GM21529 (cell line): ENCODE measurements at regions not wholly inside any gene's neighbourhood (a gene's known extent, or its start where the extent isn't known, plus 50 kb on each side); places are given as distances from the start of the nearest gene placed in this dataset.
A peak's percentile ranks its signal among the peaks of the same experiment; 100 is the strongest.
"Not testable (repeated sequence)": the region's sequence is repeated elsewhere in the genome, so short reads cannot be mapped to it uniquely, and the experiment has no call there.

Experiments
- ATAC-seq: cut with Tn5 transposase; IDR thresholded peaks from one replicate; pipeline ENCODE4 v1.9.1; 2021; ENCODE audit not compliant: unreplicated experiment

DNA sequence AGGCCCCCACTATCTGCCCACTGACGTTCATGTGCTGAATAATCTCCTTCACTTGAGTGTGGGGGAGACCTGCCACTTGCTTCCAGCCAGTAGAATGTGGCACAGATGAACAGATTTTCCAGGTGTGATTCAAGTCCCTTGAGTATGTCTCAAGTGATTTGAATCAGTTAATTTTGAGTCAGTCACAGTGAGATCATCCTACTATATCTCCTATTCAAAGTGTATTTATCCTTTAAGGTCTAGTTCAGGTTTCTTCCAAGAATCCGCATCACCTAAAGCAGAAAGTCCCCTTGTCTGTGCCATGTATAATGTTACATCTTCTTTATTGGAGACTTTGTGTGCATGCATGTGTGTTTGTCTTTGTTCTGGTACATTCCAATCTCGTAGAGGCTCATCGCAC, 208.3 kb upstream of the DAB2 start:
- ATAC-seq = no peak

- ATAC-seq = no peak
These were observed 207.2 kb upstream of the DAB2 start for GRCh38 chr5:39631958-39632357.

DNA sequence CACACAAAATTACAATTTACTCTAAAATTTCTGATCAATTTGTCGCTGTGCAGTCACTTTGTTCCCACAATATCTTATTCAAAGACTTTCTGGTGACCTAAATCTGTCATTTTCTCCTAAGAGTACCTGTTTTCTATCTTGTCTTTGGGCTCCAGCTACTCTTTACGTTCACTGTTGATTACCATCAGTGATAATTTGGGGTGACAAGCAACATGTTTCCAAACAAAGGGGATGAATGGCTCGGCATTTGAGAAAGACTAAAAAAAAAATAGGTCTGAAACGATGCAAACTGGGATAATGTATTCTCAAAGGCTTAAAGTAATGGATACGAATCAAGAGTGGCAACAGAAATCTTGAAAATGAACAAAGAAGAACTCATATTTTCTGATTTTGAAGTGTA, 205.2 kb upstream of the DAB2 start:
- no peak for ATAC-seq

DNA sequence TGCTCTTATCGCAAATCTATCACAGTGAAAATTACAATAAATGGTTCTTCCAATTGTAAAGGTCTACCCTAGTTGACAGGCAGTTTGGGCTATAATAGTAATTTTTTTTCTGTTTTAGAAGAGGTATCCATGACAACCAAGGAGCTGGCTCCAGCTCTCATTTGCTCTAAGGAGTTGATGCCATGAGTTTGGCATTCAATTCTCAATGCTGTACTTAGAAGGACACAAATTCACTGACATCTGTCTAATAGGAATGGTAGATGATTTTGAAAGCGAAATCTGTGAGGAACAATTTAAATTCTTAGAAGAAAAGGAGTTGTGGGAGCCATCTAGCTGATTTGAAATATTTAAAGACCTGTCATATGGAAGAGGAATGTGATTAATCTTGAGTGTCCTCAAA, 203.6 kb upstream of the DAB2 start:
- ATAC-seq = no peak

DNA sequence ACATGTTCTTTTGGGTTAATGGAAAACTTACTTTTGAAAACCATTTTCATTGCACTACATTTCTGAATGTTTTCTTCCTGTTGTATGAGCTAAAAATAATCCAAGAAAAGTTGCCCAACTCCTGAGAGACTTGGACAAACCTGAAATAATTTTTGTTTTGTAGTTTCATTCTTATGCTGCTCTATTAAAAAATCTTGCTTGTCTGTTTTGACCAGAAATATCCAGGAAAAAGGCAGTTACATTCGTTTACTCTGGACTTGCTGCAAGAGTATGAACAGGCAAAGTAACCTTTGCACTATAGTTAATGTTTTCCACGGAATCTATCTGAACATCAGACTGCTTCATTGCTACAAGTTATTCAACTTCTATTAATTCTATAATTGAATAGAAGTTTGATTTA, 200.1 kb upstream of the DAB2 start:
- ATAC-seq = no peak

DNA sequence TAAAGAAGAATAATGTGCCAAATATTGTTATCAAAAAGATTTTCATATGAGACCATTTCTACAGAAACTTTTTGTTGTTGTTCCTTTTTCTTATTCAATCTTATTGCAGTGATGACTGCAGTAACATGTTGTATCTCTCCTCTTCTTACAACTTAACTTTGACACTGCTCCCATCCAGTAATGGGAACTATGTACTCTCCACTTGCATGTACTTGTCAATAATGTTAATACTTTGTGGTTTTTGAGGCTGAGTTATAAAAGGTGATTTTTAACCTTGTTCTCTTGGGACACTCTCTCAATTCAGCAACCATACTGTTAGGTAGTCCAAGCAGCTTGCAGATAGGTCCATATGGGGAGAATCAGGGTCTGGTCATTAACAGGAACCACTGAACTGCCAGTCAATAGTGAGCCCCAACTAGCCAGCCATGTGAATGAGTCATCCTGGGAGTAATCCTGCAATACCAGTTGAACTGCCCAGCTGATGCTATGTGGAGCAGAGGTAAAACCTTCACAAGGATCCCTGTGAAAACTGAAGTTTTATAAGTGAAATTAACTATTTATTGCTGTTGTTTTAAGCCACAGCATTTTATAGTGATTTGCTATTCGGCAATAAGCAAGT, 199.6 kb upstream of the DAB2 start:
- ATAC-seq = peak; percentile 65

DNA sequence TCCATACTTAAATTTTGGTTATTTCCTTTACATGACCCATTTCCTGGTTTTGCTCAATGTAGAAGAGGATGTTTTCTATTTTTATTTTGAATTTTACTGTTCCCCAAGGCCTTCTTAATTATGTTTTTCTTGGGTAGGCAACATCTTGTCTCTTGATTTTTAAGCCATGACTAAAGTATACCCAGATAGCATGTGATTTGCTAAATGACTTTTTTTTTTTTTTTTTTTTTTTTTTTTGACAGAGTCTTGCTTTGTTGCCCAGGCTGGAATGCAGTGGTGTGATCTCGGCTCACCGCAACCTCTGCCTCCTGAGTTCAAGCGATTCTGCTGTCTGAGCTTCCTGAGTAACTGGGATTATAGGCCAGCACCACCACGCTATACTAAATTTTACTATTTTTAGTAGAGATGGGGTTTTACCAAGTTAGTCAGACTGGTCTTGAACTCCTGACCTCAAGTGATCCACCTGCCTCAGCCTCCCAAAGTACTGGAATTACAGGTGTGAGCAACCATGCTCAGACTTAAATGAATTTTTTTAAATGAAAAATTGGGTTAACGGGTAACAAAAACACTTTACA, 198.6 kb upstream of the DAB2 start:
- no peak for ATAC-seq

GRCh38 chr5:39622281-39622680, 197.5 kb upstream of the DAB2 start:
- ATAC-seq = no peak

DNA sequence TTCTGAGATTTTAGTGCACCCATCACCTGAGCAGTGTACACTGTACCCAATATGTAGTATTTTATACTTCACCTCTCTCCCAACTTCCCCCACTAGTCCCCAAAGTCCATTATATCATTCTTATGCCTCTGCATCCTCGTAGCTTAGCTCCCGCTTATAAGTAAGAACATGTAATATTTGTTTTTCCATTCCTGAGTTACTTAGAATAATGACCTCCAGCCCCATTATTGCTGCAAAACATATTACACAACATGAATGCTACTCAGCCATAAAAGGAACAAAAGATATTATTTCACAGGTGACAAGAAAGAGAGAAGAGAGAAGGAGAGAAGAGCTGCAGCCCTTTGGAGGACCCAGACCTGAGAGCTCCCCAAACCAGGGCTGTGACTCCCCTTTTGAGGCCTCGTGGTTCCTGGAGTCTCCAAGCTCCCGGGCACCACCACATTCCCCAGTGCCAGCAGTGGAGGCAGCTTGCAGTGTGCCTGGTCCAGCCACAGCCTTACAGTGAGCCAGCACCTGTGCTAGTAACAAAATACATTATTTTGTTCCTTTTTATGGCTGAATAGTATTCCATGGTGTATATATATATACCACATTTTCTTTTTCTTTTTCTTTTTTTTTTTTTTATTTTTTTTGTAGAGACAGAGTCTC, 194.5 kb upstream of the DAB2 start:
- ATAC-seq = no peak

DNA sequence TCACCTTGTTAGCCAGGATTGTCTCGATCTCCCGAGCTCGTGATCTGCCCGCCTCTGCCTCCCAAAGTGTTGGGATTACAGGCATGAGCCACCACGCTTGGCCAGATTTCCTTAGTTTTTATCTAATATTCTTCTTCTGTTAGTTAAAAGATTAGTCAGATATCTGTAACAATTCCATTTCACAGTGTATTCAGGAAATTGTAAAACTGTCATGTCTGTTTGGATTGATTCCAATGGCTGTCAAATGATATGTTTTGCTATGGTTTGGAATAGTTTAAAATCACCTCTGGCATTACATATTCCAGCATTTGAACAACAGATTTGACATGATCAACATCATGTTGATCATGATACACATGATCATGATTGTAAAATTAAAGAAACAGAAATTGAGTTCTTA, 193.6 kb upstream of the DAB2 start:
- no peak for ATAC-seq

DNA sequence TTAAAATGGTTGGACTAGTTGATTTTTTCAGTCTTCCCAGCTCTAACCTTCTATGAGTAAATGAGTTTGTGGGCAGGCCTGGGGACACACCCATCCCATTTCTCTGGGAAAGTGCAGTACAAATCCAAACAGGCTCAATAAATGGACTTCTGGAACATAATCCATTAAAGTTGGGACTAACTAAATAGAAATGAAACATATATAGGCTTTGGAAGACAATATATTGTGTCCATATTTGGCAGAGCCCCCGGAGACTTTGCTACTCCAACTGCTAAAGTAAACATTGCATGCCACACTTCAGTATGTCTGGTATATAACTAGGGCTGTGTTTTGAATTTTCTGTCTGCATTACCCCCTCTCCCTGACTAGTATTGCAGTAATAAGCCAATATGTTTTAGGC, 191.4 kb upstream of the DAB2 start:
- ATAC-seq = no peak

DNA sequence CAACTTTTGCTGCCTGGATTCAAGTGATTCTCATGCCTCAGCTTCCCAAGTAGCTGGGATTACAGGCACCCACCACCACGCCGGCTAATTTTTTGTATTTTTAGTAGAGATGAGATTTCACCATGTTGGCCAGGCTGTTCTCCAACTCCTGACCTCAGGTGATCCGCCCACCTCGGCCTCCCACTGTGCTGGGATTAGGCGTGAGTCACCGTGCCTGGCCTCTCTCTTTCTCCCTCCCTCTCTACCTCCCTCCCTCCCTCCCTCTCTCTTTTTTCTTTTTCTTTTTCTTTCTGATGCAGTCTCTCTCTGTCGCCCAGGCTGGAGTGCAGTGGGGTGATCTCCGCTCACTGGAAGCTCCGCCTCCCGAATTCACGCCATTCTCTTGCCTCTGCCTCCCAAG, 186.3 kb upstream of the DAB2 start:
- not testable (repeated sequence) for ATAC-seq

DNA sequence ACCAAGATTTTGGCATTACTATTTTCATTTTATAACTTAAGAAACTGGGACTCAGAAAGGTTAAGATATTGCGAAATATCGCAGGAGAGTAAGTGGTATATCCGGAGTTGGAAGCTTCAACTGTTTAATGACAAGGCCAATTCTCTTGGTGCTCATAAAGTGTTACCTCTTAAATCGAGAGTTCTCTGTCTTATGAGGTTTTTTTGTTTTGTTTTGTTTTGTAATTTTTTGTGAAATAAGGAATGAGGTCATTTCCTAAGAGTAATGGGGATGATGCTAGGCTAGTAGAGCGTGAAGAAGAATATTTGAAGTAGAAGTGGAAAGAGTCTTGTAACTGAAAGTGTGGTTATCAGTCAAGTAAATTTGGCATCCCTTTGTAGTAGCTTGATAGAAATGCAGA, 183.2 kb upstream of the DAB2 start:
- ATAC-seq = peak; percentile 59

GRCh38 chr5:39606591-39606990, 181.8 kb upstream of the DAB2 start:
- no peak for ATAC-seq

DNA sequence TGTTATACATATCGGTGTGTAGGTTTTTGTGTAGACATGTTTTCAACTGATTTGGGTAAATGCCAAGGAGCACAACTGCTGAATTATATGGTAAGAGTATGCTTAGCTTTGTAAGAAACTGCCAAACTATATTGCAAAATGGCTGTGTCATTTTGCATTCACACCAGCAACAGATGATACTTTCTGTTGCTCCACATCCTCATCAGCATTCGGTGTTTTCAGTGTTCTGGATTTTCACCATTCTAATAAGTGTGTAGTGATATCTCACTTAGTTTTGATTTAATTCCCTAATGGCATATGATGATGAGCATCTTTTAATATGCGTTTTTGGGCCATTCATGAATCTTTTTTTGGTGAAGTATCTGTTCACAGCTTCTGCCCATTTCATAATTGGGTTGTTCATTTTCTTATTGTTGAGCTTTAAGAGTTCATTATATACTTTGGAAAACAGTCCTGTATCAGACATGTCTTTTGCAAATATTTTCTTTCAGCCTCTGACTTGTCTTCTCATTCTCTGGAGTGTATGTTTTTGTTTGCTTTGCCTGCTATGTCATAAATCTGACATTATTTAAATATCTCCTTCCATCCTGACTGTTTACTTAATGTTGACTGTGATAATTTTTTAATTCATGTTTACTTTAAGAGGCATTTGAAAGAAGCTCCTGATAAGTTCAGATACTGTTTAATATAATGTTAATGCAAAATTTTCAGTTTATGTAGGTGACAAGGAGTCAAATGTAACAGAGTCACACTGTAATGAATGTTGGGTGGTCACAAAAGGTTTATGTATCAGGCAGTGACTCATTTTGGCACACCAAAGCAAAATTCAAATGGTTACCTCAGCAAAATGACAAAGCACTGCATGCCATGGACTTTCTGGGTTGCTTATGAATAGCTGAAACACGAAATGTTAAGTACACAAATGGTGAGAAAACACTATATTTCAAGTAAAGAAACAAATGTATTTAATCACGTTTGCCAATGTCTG, 181.1 kb upstream of the DAB2 start:
- no peak for ATAC-seq

DNA sequence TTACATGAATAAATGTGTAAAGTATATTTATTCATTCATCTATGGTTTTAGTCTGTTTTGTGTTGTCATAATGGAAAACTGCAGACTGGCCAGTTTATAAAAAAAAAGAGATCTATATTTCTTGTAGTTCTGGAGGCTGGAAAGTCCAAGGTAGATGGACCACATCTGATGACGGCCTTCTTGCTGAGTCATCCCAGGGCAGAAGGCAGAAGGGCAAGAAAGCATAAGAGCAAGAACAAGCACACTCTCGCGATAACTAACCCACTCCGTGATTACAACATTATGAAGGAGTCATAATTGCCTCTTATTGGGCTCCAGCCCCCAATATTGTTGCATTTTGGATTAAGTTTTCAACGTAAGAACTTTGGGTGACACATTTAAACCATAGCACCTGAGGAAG, 180.4 kb upstream of the DAB2 start:
- ATAC-seq = no peak

DNA sequence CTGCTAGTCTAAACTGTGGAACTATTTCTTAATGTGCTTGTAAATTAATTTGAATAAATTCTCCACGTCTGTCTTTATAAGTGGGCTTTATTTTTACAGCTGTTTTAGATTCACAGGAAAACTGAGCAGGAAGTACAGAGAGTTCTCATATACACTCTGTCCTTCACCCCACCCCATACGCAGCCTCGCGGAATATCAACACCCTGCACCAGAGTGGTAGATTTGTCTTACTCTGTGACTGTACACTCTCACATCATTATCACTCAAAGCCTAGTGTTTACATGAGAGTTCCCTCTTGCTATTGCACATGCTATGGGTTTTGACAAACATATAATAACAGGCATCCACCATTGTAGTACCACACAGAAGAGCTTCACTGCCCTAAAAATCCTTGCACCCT, 179.7 kb upstream of the DAB2 start:
- no peak for ATAC-seq

GRCh38 chr5:39599721-39600431, 175.1 kb upstream of the DAB2 start:
- ATAC-seq = no peak

GRCh38 chr5:39598661-39599248, 174.0 kb upstream of the DAB2 start:
- no peak for ATAC-seq

DNA sequence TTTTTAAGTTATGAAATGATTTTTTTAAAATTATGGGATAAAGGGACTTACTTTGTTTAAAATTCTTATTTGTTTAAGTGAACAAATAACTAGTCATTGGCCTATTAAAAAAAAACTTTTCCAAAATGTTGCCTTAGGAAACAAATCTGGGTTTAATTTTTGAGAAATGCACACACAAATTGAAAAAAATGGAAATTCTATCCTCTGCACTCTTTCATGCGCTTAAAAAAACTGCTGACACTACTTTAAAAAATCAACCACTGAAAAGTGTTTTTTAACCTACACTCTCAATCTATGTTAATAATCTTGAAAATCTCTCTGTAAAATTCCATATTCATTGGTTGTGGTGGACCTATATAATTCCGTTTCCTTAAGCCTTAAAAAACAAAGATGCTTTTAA, 163.4 kb upstream of the DAB2 start:
- ATAC-seq = no peak

DNA sequence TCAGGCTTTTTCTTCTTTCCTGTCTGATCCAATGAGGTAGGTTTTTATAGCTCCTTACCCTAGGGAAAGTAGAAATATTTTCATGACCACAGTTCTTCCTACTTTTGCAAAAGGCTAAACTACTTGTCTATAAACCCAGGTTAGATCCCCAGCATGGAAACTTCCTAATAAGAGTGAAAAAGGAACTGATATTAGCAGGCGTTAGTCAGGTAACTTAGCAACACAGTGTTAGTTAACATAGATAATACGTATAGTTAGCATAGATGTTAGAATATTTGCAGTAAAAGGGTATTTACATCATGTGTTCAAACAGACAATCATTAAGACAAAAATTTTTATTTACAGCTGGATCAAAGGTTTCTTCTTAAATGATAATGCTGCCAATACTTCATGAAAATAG, 162.9 kb upstream of the DAB2 start:
- peak; percentile 65 for ATAC-seq
